IMR-90 (cell line): ENCODE measurements at regions not wholly inside any gene's neighbourhood (a gene's known extent, or its start where the extent isn't known, plus 50 kb on each side); places are given as distances from the start of the nearest gene placed in this dataset.

Experiments
- ATAC-seq: fragments of 200-7000 bp; cut with Tn5 transposase; 2 replicates; pipeline ENCODE4 v1.9.1; 2020; ENCODE audit warnings: low read depth, mild to moderate bottlenecking, moderate library complexity
- BruUV-seq: library from RNA; stranded (reverse); fragments of 400-500 nt; replicated peaks from 2 replicates; lab custom pipeline; 2021; lab: Mats Ljungman, UMichigan
- CTCF ChIA-PET: fragments of 300-600 bp; formaldehyde crosslinking; extraction: SDS; loops from one replicate; lab custom pipeline; 2021; ENCODE audit warnings: antibody characterized with exemption; lab: Yijun Ruan, JAX
- POLR2A ChIA-PET: fragments of 300-600 bp; sonication (Branson Sonifier 250); formaldehyde crosslinking; loops from one replicate; lab custom pipeline; 2022; ENCODE audit warnings: antibody characterized with exemption; ENCODE audit not compliant: unreplicated experiment; lab: Charles Lee
- DNase-seq: peaks from one replicate; pipeline ENCODE4 v3.0.0; 2013
- H2AFZ ChIP-seq: replicated peaks from 2 replicates; pipeline ENCODE3; 2013; ENCODE audit warnings: low read length, mild to moderate bottlenecking; ENCODE audit not compliant: poor library complexity
- H2AK5ac ChIP-seq: 2 replicates; pipeline ENCODE4 v1.6.1; 2013; ENCODE audit warnings: low read depth, low read length, inconsistent platforms
- H2AK9ac ChIP-seq: replicated peaks from 2 replicates; pipeline ENCODE3; 2013; ENCODE audit warnings: mild to moderate bottlenecking, low read depth, low read length, moderate library complexity; ENCODE audit not compliant: poor library complexity
- H2BK120ac ChIP-seq: 2 replicates; pipeline ENCODE4 v1.6.1; 2013; ENCODE audit warnings: low read depth, low read length, inconsistent platforms
- H2BK15ac ChIP-seq: 3 replicates; pipeline ENCODE4 v1.6.1; 2013; ENCODE audit warnings: low read depth, low read length, inconsistent platforms
- H2BK20ac ChIP-seq: 2 replicates; pipeline ENCODE4 v1.6.1; 2013; ENCODE audit warnings: low read depth, mild to moderate bottlenecking, inconsistent platforms, low read length, moderate library complexity
- H2BK5ac ChIP-seq: 2 replicates; pipeline ENCODE4 v1.6.1; 2013; ENCODE audit warnings: mild to moderate bottlenecking, low read depth, low read length, inconsistent platforms; ENCODE audit not compliant: poor library complexity, severe bottlenecking
- H3K14ac ChIP-seq: replicated peaks from 2 replicates; pipeline ENCODE4 v1.6.1; 2013; ENCODE audit warnings: low read depth, low read length, inconsistent platforms
- H3K18ac ChIP-seq: 2 replicates; pipeline ENCODE4 v1.6.1; 2013; ENCODE audit warnings: low read depth, low read length, control low read depth
- H3K23ac ChIP-seq: 2 replicates; pipeline ENCODE4 v1.6.1; 2013; ENCODE audit warnings: low read depth, low read length, inconsistent platforms
- H3K27ac ChIP-seq: 2 replicates; pipeline ENCODE4 v1.5.1; 2013; ENCODE audit warnings: mild to moderate bottlenecking, control low read depth, low read length; ENCODE audit not compliant: insufficient read depth
- H3K27me3 ChIP-seq: 2 replicates; pipeline ENCODE4 v1.6.1; 2013; ENCODE audit warnings: low read length; ENCODE audit not compliant: control insufficient read depth, insufficient read depth
- H3K36me3 ChIP-seq: 2 replicates; pipeline ENCODE4 v1.6.1; 2013; ENCODE audit warnings: low read length, mixed read lengths; ENCODE audit not compliant: control insufficient read depth, insufficient read depth
- H3K4ac ChIP-seq: 2 replicates; pipeline ENCODE4 v1.6.1; 2013; ENCODE audit warnings: low read depth, low read length, inconsistent platforms
- H3K4me1 ChIP-seq: 2 replicates; pipeline ENCODE4 v1.6.1; 2013; ENCODE audit warnings: low read length, mixed read lengths; ENCODE audit not compliant: control insufficient read depth, insufficient read depth
- H3K4me2 ChIP-seq: 2 replicates; pipeline ENCODE4 v1.6.1; 2013; ENCODE audit warnings: low read depth, mild to moderate bottlenecking, control low read depth, low read length, moderate library complexity
- H3K4me3 ChIP-seq: 2 replicates; pipeline ENCODE4 v1.5.1; 2013; ENCODE audit warnings: low read depth, mild to moderate bottlenecking, control low read depth, low read length, moderate library complexity; ENCODE audit not compliant: insufficient read depth
- H3K56ac ChIP-seq: 2 replicates; pipeline ENCODE4 v1.6.1; 2013; ENCODE audit warnings: low read length, inconsistent platforms; ENCODE audit not compliant: insufficient read depth; ENCODE audit errors: extremely low read depth
- H3K79me1 ChIP-seq, 2 experiments: 2 replicates each; pipeline ENCODE4 v1.6.1; 2013; ENCODE audit warnings: low read length in 2 of 2, inconsistent platforms in 1 of 2, low read depth in 1 of 2
- H3K9ac ChIP-seq: 2 replicates; pipeline ENCODE4 v1.6.1; 2013; ENCODE audit warnings: low read depth, low read length, control low read depth
- H3K9me1 ChIP-seq: 2 replicates; pipeline ENCODE4 v1.6.1; 2013; ENCODE audit warnings: low read length, inconsistent platforms; ENCODE audit not compliant: insufficient read depth
- H3K9me3 ChIP-seq: 2 replicates; pipeline ENCODE4 v1.6.1; 2013; ENCODE audit warnings: low read length; ENCODE audit not compliant: control insufficient read depth, insufficient read depth
- H4K20me1 ChIP-seq: 2 replicates; pipeline ENCODE4 v1.6.1; 2013; ENCODE audit warnings: low read length, inconsistent platforms; ENCODE audit not compliant: insufficient read depth
- H4K5ac ChIP-seq: 2 replicates; pipeline ENCODE4 v1.6.1; 2013; ENCODE audit warnings: mild to moderate bottlenecking, low read depth, low read length, control low read depth
- H4K8ac ChIP-seq, 2 experiments: 2 replicates each; pipeline ENCODE4 v1.6.1; 2013; ENCODE audit warnings: low read depth in 2 of 2, low read length in 2 of 2, control low read depth in 1 of 2, inconsistent platforms in 1 of 2
- H4K91ac ChIP-seq: 2 replicates; pipeline ENCODE4 v1.6.1; 2013; ENCODE audit warnings: low read depth, low read length, inconsistent platforms; ENCODE audit not compliant: insufficient read depth
- BHLHE40 ChIP-seq: fragments of 150-350 bp; IDR thresholded peaks from 2 replicates; pipeline ENCODE4 v1.6.1; 2016; ENCODE audit warnings: mild to moderate bottlenecking, low read depth, low read length
- CEBPB ChIP-seq: IDR thresholded peaks from 2 replicates; pipeline ENCODE4 v1.6.1; 2012; ENCODE audit warnings: low read depth, low read length, improper control_type of control experiment
- CHD1 ChIP-seq: IDR thresholded peaks from 2 replicates; pipeline ENCODE4 v1.6.1; 2012; ENCODE audit warnings: low read depth, low read length, improper control_type of control experiment
- FOS ChIP-seq: fragments of 150-350 bp; IDR thresholded peaks from 2 replicates; pipeline ENCODE4 v1.6.1; 2016; ENCODE audit warnings: low read depth, low read length
- MAFK ChIP-seq: IDR thresholded peaks from 2 replicates; pipeline ENCODE4 v1.6.1; 2012; ENCODE audit warnings: low read depth, low read length, improper control_type of control experiment
- MAZ ChIP-seq: IDR thresholded peaks from 2 replicates; pipeline ENCODE4 v1.6.1; 2012; ENCODE audit warnings: low read depth, mild to moderate bottlenecking, low read length, improper control_type of control experiment, moderate library complexity, borderline replicate concordance
- MXI1 ChIP-seq: IDR thresholded peaks from 2 replicates; pipeline ENCODE4 v1.6.1; 2012; ENCODE audit warnings: low read depth, mild to moderate bottlenecking, low read length, moderate library complexity, borderline replicate concordance
- NFE2L2 ChIP-seq: fragments of 150-350 bp; IDR thresholded peaks from 2 replicates; pipeline ENCODE4 v1.6.1; 2016; ENCODE audit warnings: low read depth, mild to moderate bottlenecking, low read length
- POLR2A ChIP-seq: IDR thresholded peaks from 2 replicates; pipeline ENCODE4 v1.6.1; 2012; ENCODE audit warnings: mild to moderate bottlenecking, low read depth, low read length
- RAD21 ChIP-seq: IDR thresholded peaks from 2 replicates; pipeline ENCODE4 v1.6.1; 2012; ENCODE audit warnings: low read length, improper control_type of control experiment
- RCOR1 ChIP-seq: IDR thresholded peaks from 2 replicates; pipeline ENCODE4 v1.6.1; 2012; ENCODE audit warnings: mild to moderate bottlenecking, low read length, improper control_type of control experiment; ENCODE audit not compliant: insufficient replicate concordance
- RFX5 ChIP-seq: IDR thresholded peaks from 2 replicates; pipeline ENCODE4 v1.8.0; 2012; ENCODE audit warnings: low read depth, mild to moderate bottlenecking, low read length, moderate library complexity
- SMC3 ChIP-seq: fragments of 150-350 bp; IDR thresholded peaks from 2 replicates; pipeline ENCODE4 v1.6.1; 2016; ENCODE audit warnings: low read depth, mild to moderate bottlenecking, antibody characterized with exemption, low read length, moderate library complexity
- WGBS, 2 experiments: methylation state at CpG; one replicate each; pipeline versions ENCODE4 v1.1.5 to v1.1.7; 2013; ENCODE audit warnings: missing lambda C conversion rate in 2 of 2; ENCODE audit not compliant: insufficient read length in 1 of 2; ENCODE audit errors: extremely low coverage in 2 of 2; 5-methylcytosine and 5-hydroxymethylcytosine counted together
- dilution Hi-C: fragments of 300-500 bp; cut with HindIII; formaldehyde crosslinking; loops from one replicate; pipeline ENCODE4 v1.14.3; 2018; ENCODE audit warnings: low sequenced_read_pairs; ENCODE audit not compliant: unreplicated experiment
- in situ Hi-C: fragments of 300-500 bp; cut with MboI; formaldehyde crosslinking; loops from 3 replicates; pipeline ENCODE4 v1.14.3; 2019; ENCODE audit warnings: low sequenced_read_pairs, inconsistent platforms, mixed read lengths
- intact Hi-C: fragments of 100-400 bp; cut with micrococcal nuclease; formaldehyde crosslinking; loops from 2 replicates; pipeline ENCODE4 v1.10.0; 2022
- TF ChIP-seq, protein P1 (sequence below): conservative IDR thresholded peaks from 2 replicates; pipeline ENCODE4 v1.5.1; 2012; ENCODE audit warnings: mild to moderate bottlenecking, low read depth, low read length, improper control_type of control experiment
- TF ChIP-seq, protein P2 (sequence below): fragments of 150-350 bp; IDR thresholded peaks from 2 replicates; pipeline ENCODE4 v1.6.1; 2016; ENCODE audit warnings: low read depth, mild to moderate bottlenecking, low read length, moderate library complexity, borderline replicate concordance
- TF ChIP-seq, protein P3 (sequence below): fragments of 150-350 bp; IDR thresholded peaks from 2 replicates; pipeline ENCODE4 v1.6.1; 2017; ENCODE audit warnings: mild to moderate bottlenecking, antibody characterized with exemption, low read length, low read depth

DNA sequence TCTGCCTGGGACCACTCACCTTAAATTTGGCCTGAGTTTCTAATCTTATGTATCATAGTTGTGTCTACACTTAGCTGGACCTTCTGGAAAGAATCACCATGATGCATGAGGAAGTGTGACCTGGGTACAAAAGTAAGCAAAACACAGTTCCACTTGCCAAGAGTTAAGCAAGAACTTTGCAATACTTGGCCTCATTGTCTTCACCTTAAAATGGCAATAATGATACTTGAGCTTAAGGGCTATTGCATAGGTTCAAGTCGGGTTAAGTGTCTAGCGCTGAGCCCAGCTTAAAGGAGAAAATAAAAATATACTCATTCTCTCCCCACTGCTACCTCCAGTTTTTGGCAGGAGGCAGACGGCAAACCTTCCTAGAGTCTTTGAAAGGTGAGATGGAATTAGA lies 133.9 kb upstream of the BMPER start:
- Histone ChIP-seq H3K36me3 (no peaks in the 10 kb centered on the region), H2AK9ac (no peak overlapping the region), H2BK120ac (no peak overlapping the region), H2AFZ (no peak overlapping the region), H3K9me1 (no peaks in the 10 kb centered on the region), H3K14ac (no peak overlapping the region), H3K18ac (no peak overlapping the region), H3K9ac (no peak overlapping the region), H3K56ac (no peak overlapping the region), H3K4ac (no peak overlapping the region), H2BK5ac (no peak overlapping the region), H4K91ac (no peak overlapping the region), H3K4me2 (no peak overlapping the region), H3K27ac (no peak overlapping the region), H4K8ac (no peak overlapping the region), H3K9me3 (no peaks in the 10 kb centered on the region), H3K23ac (no peak overlapping the region), H2BK15ac (no peak overlapping the region), H4K20me1 (no peaks in the 10 kb centered on the region), H2BK20ac (no peak overlapping the region), H3K4me3 (no peak overlapping the region), H3K4me1 (no peaks in the 10 kb centered on the region), H3K79me1 (no peaks in the 10 kb centered on the region), H3K27me3 (peaks cover 2% of the 10 kb centered on the region; the same call in 1 of the 2 replicates), H4K5ac (no peak overlapping the region), H2AK5ac (no peak overlapping the region)
- no peak for DNase-seq
- CTCF ChIA-PET, result no interaction called here
- ATAC-seq, result no peak
- intact Hi-C loops, result no loop called here
- in situ Hi-C loops, result no loop called here
- POLR2A ChIA-PET, result no interaction called here
- TF ChIP-seq, protein P1, sequence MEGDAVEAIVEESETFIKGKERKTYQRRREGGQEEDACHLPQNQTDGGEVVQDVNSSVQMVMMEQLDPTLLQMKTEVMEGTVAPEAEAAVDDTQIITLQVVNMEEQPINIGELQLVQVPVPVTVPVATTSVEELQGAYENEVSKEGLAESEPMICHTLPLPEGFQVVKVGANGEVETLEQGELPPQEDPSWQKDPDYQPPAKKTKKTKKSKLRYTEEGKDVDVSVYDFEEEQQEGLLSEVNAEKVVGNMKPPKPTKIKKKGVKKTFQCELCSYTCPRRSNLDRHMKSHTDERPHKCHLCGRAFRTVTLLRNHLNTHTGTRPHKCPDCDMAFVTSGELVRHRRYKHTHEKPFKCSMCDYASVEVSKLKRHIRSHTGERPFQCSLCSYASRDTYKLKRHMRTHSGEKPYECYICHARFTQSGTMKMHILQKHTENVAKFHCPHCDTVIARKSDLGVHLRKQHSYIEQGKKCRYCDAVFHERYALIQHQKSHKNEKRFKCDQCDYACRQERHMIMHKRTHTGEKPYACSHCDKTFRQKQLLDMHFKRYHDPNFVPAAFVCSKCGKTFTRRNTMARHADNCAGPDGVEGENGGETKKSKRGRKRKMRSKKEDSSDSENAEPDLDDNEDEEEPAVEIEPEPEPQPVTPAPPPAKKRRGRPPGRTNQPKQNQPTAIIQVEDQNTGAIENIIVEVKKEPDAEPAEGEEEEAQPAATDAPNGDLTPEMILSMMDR, result no peak
- TF ChIP-seq MXI1 (no peak), RCOR1 (no peak), POLR2A (no peak), RAD21 (no peak), NFE2L2 (no peak), FOS (no peak), MAFK (no peak), MAZ (no peak), BHLHE40 (no peak), RFX5 (no peak), CHD1 (no peak), CEBPB (no peak), SMC3 (no peak)
- TF ChIP-seq, protein P2, sequence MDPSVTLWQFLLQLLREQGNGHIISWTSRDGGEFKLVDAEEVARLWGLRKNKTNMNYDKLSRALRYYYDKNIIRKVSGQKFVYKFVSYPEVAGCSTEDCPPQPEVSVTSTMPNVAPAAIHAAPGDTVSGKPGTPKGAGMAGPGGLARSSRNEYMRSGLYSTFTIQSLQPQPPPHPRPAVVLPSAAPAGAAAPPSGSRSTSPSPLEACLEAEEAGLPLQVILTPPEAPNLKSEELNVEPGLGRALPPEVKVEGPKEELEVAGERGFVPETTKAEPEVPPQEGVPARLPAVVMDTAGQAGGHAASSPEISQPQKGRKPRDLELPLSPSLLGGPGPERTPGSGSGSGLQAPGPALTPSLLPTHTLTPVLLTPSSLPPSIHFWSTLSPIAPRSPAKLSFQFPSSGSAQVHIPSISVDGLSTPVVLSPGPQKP, result no peak
- TF ChIP-seq, protein P3, sequence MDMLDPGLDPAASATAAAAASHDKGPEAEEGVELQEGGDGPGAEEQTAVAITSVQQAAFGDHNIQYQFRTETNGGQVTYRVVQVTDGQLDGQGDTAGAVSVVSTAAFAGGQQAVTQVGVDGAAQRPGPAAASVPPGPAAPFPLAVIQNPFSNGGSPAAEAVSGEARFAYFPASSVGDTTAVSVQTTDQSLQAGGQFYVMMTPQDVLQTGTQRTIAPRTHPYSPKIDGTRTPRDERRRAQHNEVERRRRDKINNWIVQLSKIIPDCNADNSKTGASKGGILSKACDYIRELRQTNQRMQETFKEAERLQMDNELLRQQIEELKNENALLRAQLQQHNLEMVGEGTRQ, result no peak
- no TSS peak for BruUV-seq
- dilution Hi-C loops, result no loop called here
- no CpG with 5 or more reads among the region's 3 CpGs for WGBS, 2 experiments
